BE2C (cell line): ENCODE measurements at regions not wholly inside any gene's neighbourhood (a gene's known extent, or its start where the extent isn't known, plus 50 kb on each side); places are given as distances from the start of the nearest gene placed in this dataset.
A peak's percentile ranks its signal among the peaks of the same experiment; 100 is the strongest.

Experiments
- DNase-seq: peaks from one replicate; pipeline ENCODE4 v3.0.0-alpha.2; 2020
- H3K27me3 ChIP-seq: fragments of 250-450 bp; sonication (Bioruptor Pico); 2 replicates; pipeline ENCODE4 v1.5.1; 2020; ENCODE audit warnings: mild to moderate bottlenecking
- H3K36me3 ChIP-seq: fragments of 250-450 bp; sonication (Bioruptor Pico); 2 replicates; pipeline ENCODE4 v1.5.1; 2020; ENCODE audit warnings: mild to moderate bottlenecking
- H3K4me1 ChIP-seq: fragments of 250-450 bp; sonication (Bioruptor Pico); 2 replicates; pipeline ENCODE4 v1.5.1; 2020
- H3K4me3 ChIP-seq: 2 replicates; pipeline ENCODE4 v1.5.1; 2011; ENCODE audit warnings: low read depth, low read length
- H3K9me3 ChIP-seq: fragments of 250-450 bp; sonication (Bioruptor Pico); 2 replicates; pipeline ENCODE4 v1.5.1; 2020
- CTCF ChIP-seq: IDR thresholded peaks from 2 replicates; pipeline ENCODE4 v1.5.1; 2012; ENCODE audit warnings: mild to moderate bottlenecking, low read depth, low read length

GRCh38 chr2:54058449-54058848 is 57.0 kb upstream of the ACYP2 start:
- Histone ChIP-seq H3K36me3 (no peaks in the 10 kb centered on the region), H3K4me3 (no peak overlapping the region), H3K27me3 (no peaks in the 10 kb centered on the region), H3K4me1 (no peaks in the 10 kb centered on the region), H3K9me3 (no peaks in the 10 kb centered on the region)
- TF ChIP-seq CTCF, result no peak
- no peak for DNase-seq

DNA sequence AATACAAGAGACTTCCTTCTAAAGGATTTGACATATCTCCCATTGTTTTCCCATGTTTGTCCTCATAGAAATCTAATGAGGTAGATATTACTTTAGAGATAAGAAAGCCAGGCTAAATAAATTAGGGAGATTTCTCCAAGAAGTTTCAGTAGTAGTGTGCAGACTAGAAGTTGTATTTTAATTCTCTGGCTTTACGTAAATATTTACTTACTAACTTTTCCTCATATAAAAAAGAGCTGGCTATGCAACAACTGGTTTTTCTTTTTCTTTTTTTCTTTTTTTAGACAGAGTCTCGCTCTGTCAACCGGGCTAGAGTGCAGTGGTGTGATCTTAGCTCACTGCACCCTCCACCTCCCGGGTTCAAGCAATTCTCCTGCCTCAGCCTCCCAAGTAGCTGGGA is 60.6 kb upstream of the ACYP2 start:
- H3K4me1 ChIP-seq, result no peaks in the 10 kb centered on the region
- DNase-seq, result no peak
- H3K4me3 ChIP-seq, result no peak overlapping the region
- no peak for TF ChIP-seq CTCF
- no peaks in the 10 kb centered on the region for H3K27me3 ChIP-seq
- H3K9me3 ChIP-seq, result no peaks in the 10 kb centered on the region
- no peaks in the 10 kb centered on the region for H3K36me3 ChIP-seq

DNA sequence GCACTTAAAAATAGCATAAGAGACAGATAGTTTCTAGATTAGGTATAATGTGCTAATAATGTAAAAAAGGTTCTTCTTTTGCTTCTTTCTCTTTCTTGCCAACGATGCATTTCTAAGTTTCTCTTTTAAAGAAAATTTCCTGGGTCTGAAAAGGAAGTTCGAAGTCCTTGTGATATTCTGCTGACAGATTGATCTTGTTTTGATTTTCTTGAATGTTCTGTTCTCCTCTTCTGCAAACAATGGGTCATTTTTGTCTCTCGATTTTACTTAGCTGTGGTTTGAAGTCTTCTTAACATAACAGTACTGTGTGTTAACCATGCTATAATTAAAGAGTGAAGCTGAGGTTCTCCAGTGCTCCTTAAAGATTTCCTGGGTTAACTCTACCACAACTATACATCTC is 61.1 kb upstream of the ACYP2 start:
- no peak for DNase-seq
- H3K4me3 ChIP-seq, result no peak overlapping the region
- no peak for TF ChIP-seq CTCF
- H3K27me3 ChIP-seq, result no peaks in the 10 kb centered on the region
- no peaks in the 10 kb centered on the region for H3K4me1 ChIP-seq
- no peaks in the 10 kb centered on the region for H3K9me3 ChIP-seq
- no peaks in the 10 kb centered on the region for H3K36me3 ChIP-seq

DNA sequence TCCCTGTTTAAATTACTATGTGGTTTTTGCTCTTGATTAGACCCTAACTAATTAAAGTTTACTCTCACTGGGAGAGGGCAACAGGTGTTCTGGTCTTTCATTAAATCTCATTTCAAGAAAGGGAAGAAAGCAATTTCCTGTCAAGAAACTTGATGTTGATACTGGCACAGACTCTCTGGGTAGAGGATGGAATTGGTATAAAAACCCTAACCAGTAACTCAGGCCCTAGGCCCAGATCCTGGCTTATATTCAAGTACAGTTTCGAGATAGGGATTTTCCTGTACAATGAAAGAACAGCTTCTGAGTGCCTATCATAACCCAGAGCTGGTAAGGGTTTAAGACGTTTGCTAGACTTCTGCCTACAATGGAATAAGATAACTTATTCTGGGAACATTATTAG is 61.6 kb upstream of the ACYP2 start:
- Histone ChIP-seq H3K9me3 (no peaks in the 10 kb centered on the region), H3K36me3 (no peaks in the 10 kb centered on the region), H3K27me3 (no peaks in the 10 kb centered on the region), H3K4me1 (no peaks in the 10 kb centered on the region), H3K4me3 (no peak overlapping the region)
- TF ChIP-seq CTCF, result no peak
- no peak for DNase-seq

GRCh38 chr2:54052825-54053718 is 62.3 kb upstream of the ACYP2 start:
- Histone ChIP-seq H3K36me3 (no peaks in the 10 kb centered on the region), H3K4me1 (no peaks in the 10 kb centered on the region), H3K27me3 (no peaks in the 10 kb centered on the region), H3K9me3 (no peaks in the 10 kb centered on the region), H3K4me3 (no peak overlapping the region)
- peak; percentile 47 for TF ChIP-seq CTCF
- peak; percentile 6 for DNase-seq

DNA sequence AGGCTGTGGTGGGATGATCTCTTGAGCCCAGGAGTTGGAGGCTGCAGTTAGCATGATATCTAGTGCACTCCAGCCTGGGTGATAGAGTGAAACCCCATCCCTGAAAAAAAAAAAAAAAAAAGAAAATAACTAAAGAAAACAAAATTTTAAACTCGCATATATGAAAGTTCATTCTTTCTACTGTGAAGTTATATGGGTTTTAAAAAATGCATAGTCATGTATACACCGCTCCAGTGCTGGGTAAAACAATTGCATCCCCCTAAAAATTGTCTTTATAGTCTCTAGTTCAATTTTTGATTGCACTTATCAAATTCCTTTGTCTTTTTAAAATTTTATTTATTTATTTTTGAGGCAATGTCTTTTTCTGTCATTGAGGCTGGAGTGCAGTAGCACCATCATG is 65.0 kb upstream of the ACYP2 start:
- Histone ChIP-seq H3K9me3 (no peaks in the 10 kb centered on the region), H3K4me1 (no peaks in the 10 kb centered on the region), H3K27me3 (no peaks in the 10 kb centered on the region), H3K4me3 (no peak overlapping the region), H3K36me3 (no peaks in the 10 kb centered on the region)
- no peak for DNase-seq
- TF ChIP-seq CTCF, result no peak
